Skeletal muscle cell (primary cell): ENCODE measurements at regions not wholly inside any gene's neighbourhood (a gene's known extent, or its start where the extent isn't known, plus 50 kb on each side); places are given as distances from the start of the nearest gene placed in this dataset.
"Not testable (repeated sequence)": the region's sequence is repeated elsewhere in the genome, so short reads cannot be mapped to it uniquely, and the experiment has no call there.

ENCODE experiments used
- DNase-seq: peaks from one replicate; pipeline ENCODE4 v3.0.0-alpha.2; 2010; ENCODE audit warnings: low read depth
- H3K4me3 ChIP-seq: 2 replicates; pipeline ENCODE4 v1.5.1; 2011; ENCODE audit warnings: low read depth, mild to moderate bottlenecking, control low read depth, low read length, moderate library complexity

- no peak for DNase-seq
- H3K4me3 ChIP-seq = no peak overlapping the region
Measured at GRCh38 chrX:10676235-10676957, 56.0 kb upstream of the MID1 start.

DNA sequence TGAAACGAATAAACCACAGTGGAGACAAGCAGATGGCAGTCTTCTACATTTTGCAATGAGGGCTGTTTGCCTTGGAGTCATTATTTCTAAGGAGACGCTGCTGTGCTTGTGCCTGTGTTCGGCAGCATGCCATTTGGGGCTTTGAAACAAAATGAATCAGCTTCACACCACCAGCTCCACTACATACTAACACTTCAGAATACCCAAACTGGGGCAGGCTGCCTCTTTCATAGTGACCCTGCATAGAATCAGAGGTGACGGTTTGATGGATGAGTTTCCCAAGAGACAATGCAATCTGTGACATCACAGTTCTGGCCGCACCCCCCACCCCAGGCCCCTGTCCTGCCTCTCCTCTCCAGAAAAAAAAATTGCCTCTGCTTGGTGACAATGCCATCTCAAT lies 57.1 kb upstream of the MID1 start:
- no peak overlapping the region for H3K4me3 ChIP-seq
- DNase-seq = no peak

- H3K4me3 ChIP-seq = no peak overlapping the region
- DNase-seq = no peak
Measured at GRCh38 chrX:10679387-10679786, 59.0 kb upstream of the MID1 start.

- H3K4me3 ChIP-seq = no peak overlapping the region
- DNase-seq = no peak
Measured at GRCh38 chrX:10681167-10681566, 60.8 kb upstream of the MID1 start.

DNA sequence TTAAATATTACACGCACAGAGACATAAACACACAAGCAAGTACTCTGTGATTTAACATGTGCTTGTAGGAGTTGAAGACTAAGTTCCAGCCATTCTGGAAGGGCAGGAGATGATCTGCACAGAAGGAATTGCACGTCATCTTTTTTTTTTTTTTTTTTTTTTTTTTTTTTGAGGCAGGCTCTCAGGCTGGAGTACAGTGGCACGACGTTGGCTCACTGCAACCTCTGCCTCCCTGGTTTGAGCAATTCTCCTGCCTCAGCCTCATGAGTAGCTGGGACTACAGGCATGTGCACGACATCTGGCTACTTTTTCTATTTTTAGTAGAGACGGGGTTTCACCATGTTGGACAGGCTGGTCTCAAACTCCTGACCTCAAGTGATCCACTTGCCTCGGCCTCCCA lies 63.2 kb upstream of the MID1 start:
- DNase-seq, H3K4me3 ChIP-seq: not testable (repeated sequence)

GRCh38 chrX:10685923-10686595 lies 65.7 kb upstream of the MID1 start:
- DNase-seq = no peak
- no peak overlapping the region for H3K4me3 ChIP-seq

- H3K4me3 ChIP-seq, DNase-seq: not testable (repeated sequence)
Measured at GRCh38 chrX:10691751-10692150, 71.4 kb upstream of the MID1 start.

DNA sequence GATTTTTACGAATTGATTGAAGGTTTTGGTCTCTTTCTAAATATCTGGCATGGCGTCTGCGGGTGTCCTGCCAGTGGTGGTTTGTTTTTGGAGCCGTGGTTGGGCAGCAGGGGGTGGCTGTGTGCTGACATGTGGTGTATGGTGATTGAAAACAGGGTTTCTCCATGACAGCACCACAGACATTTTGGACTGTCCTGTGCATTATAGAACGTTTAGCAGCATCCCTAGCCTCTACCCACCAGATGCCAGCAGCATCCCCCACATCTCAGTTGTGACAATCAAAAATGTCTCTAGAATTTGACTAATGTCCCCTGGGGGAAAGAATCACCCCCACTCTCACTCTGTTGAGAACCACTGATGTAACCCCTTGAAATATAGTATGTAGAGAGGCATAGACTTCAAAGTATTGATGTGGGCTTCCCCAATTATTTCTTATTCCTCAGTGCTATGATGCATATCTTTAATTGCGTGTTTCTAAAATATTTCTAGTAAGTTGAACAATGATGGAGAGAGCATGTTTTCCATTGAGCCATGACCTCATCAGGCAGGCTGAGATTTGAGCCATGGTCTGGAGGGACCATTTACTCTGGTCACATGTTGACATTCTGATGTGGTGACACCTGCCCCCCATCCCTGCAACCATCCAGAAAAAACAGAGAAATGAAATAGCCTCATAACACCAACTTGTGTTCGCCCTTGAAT lies 77.4 kb upstream of the MID1 start:
- DNase-seq = no peak
- no peak overlapping the region for H3K4me3 ChIP-seq

- no peak overlapping the region for H3K4me3 ChIP-seq
- no peak for DNase-seq
Measured at GRCh38 chrX:10698318-10698640, 77.9 kb upstream of the MID1 start.

GRCh38 chrX:10702031-10702430 lies 81.6 kb upstream of the MID1 start:
- no peak overlapping the region for H3K4me3 ChIP-seq
- no peak for DNase-seq

DNA sequence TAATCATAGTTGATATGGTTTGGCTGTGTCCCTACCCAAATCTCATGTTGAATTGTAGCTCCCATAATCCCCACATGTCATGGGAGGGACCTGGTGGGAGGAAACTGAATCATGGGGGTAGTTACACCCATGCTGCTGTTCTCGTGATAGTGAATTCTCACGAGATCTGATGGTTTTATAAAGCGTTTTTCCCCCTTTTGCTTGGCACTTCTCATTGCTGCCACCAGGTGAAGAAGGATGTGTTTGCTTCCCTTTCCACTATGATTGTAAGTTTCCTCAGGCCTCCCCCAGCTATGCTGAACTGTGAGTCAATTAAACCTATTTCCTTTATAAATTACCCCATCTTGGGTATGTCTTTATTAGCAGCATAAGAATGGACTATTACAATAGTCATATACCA lies 86.0 kb upstream of the MID1 start:
- not testable (repeated sequence) for H3K4me3 ChIP-seq, DNase-seq

DNA sequence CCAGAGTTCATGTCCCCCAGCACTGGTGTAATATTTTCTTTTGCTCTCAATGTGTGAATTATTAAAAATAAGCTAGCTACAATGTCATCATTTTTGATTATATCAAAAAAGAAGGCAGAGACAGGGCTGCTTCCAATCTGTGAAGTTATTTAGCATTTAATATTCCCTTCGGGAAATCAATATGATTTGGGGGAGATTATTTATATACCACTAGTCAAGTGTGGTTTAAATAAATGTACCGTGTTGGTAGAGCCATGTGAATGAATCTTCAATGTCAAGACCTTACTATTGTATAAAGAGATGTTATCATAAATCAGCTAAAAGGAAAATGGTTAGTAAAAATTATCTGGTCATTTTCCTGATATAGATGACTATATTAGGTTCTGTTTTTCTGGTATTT lies 87.4 kb upstream of the MID1 start:
- DNase-seq = no peak

GRCh38 chrX:10709276-10709675 lies 88.9 kb upstream of the MID1 start:
- no peak for DNase-seq
- no peak overlapping the region for H3K4me3 ChIP-seq

More for the DNA sequence above, 87.4 kb upstream of the MID1 start:
- no peak overlapping the region for H3K4me3 ChIP-seq

GRCh38 chrX:10714531-10714930 lies 94.1 kb upstream of the MID1 start:
- DNase-seq = no peak
- no peak overlapping the region for H3K4me3 ChIP-seq

DNA sequence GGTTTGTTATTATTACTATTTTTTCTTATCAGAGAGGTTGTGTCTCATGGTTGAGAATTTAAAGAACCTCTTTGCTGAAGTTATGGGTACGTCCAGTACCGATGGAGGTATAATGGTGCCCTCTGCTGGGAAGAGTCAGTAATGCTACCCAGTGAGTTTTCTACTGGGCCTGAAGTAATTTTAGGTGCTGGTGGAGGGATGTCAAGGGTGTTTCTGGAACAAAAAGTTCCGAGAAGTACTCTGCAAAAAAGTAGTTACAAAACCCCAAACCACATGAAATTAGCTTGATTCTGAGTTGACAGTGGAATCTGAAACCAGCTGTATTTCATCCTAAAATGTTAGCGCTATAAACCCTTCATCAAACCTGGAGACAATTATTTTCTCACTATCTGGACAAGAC lies 102.5 kb upstream of the MID1 start:
- no peak overlapping the region for H3K4me3 ChIP-seq
- DNase-seq = peak; percentile 40

- no peak overlapping the region for H3K4me3 ChIP-seq
- no peak for DNase-seq
Measured at GRCh38 chrX:10725071-10725470, 104.7 kb upstream of the MID1 start.

- DNase-seq = peak; percentile 58
- H3K4me3 ChIP-seq = no peak overlapping the region
Measured at GRCh38 chrX:10726647-10727046, 106.3 kb upstream of the MID1 start.

DNA sequence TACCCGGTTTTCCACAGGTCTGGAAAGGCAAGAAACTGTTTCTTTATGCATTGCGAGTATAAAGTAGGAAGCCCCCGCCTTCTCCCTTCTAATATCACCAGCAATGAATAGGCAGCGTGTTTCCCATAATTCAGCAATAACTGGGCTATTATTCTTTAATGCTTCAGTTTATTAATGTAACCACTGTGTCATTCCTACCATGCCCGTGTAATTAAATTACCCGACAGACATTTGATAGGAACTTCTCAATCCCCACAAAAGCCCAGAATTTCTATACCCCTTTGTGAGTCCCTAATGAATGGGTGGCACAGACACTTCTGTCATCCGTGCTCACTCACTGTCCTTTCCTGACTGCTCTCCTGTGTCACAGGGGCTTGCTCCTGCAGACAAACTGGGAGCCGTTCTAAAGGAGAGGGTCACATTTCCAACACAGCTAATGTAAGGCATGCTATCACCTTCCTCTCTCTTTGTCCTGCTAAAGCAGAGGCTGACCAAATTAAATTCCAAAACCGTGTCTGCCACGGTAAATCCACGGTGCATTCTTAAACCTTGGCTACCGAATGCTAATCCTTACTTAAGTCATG lies 108.5 kb upstream of the MID1 start:
- no peak for DNase-seq
- no peak overlapping the region for H3K4me3 ChIP-seq

GRCh38 chrX:10739426-10739825 lies 119.0 kb upstream of the MID1 start:
- H3K4me3 ChIP-seq = no peak overlapping the region
- DNase-seq = no peak

DNA sequence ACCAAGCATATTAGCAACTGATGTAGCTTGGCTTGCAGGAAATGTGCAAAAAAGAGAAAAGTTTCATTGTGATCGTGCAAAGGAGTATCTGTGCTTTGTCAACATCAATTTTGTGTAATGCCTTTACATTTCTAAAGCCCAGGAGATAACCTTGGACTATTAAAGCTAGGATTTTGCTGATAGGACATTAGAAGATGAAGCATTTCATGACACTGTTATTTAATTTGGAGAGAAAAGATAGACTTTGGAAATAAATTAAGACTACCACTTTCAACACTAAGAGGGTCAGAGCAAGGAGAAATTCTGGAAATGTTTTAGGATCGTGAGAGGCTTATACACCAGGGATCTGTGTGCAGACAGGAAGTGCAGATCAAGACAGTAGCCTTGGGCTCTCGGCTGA lies 120.6 kb upstream of the MID1 start:
- no peak overlapping the region for H3K4me3 ChIP-seq
- DNase-seq = no peak
